ENCODE measurements at regions not wholly inside any gene's neighbourhood (a gene's known extent, or its start where the extent isn't known, plus 50 kb on each side); places are given as distances from the start of the nearest gene placed in this dataset.
"Not testable (repeated sequence)": the region's sequence is repeated elsewhere in the genome, so short reads cannot be mapped to it uniquely, and the experiment has no call there.

DNA sequence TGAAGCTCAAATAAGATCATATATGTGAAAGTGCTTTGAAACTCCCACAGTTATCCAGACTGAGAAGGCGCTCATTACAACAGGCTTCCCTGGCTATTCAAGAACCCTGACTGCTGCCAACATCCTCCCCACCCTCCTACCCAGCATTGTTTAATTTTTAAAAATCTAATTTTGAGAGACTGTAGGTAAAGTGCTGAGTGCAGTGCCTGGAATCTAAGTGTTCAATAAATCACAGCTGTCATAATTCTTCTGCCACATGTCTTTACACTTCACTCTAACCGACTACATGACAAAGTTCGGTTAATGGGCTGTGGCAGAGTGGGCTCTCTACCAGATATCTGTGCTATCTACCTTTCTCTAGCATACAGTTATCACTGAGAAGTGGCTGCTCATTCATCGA lies 255.6 kb upstream of the C9orf72 start:
- peak in 1 of 2 experiments; percentile 7 for DNase-seq

DNA sequence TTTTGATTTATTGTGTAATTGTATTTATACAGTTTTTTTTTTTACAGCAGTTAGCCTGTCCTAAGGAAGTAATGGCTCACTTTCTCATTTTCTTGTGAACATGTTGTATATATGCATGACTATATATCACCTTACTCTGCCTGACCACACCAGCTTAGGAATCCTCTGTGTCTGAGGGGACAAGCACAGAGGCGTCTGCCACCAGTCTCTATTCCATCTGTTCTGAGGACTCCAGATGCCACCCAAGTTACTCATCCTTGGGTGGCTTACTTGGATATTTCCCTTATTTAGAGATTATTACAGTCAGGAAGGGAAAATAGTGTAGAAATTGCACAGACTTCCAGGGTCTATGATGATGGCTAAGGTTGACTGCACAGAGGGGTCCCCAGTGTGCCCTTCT lies 256.3 kb upstream of the C9orf72 start:
- peak in 1 of 2 experiments; percentile 1 for DNase-seq

DNA sequence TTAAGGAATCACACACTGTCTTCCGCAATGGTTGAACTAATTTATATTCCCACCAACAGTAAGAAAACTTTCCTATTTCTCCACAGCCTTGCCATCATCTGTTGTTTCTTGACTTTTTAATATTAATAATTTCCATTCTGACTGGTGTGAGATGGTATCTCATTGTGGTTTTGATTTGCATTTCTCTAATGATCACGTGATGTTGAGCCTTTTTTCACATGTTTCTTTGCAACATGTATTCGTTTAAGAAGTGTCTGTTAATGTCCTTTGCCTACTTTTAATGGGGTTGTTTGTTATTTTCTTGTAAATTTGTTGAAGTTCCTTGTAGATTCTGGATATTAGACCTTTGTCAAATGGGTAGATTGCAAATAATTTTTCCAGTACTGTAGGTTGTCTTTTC lies 258.8 kb upstream of the C9orf72 start:
- not testable (repeated sequence) for DNase-seq

DNA sequence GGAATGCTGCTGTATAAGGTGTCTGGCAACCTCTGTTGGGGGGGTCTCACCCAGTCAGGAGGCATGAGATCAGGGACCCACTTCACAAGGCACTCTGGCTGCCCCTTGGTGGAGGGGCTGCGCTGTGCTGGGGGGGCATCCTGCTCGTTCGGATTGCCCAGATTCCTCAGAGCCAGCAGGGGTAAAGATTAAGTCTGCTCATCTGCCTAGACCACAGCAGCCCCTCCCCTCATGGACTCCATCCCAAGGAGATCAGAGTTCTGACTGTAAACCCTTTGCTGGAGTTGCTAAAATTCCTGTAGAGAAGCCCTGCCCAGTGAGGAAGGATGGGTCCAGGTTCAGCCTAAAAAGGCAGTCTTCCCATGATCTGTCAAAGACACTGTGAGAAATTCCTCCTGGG lies 262.0 kb upstream of the C9orf72 start:
- DNase-seq, result peak in 1 of 2 experiments; percentile 22

DNA sequence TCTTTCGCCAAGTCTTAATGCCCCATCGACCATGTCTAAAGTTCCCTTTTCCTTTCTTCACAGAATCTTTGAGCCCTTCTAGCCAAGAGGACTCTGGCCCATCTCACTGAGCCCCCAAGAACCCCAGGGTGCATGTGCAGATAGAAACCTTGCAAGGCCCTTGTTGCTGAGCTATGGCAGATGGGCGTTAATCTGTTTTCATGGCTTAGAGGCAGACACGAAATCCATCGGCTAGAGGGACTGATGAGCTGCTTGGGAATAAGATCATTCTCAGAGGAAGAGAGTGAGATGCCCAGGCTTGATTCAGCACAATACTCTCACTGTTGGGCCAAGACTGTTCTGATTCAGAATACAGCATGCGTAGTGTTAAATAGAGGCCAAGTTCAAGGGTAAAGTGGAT lies 262.5 kb upstream of the C9orf72 start:
- peak; percentile 80 to 91 for DNase-seq

DNA sequence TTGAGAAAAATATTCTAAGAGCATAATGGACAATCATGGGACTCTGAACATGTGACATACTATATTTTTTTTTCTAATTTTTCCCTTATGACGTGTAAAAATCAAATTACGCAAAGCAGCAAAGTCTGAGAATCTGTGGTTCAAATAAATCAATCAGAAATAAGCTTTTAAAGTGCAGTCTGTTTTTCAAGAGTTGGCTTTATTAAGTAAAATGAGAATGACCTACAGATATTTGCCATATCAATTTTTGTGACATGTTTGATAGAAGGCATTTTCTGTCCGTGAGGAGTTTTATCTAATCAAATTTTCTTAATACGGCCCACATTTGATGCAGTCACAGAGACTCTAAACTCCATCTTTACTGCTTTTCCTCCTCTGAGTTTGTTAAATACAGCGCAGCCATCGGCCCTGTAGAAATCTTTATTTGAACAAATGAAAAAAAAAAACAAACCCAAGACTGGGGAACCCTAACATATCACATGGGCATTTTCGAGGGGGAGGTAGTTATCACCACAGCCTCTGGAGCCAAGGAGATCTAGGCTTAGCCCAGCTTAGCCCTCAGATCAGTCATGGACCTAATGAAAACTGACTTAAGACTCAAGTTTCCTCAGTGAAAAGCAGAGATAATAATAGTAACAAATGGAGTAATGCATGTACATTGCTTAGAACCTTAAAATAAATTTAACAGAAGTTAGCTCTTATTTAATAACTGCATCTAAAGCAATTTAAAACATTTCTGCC lies 263.6 kb upstream of the C9orf72 start:
- DNase-seq, result no peak

DNA sequence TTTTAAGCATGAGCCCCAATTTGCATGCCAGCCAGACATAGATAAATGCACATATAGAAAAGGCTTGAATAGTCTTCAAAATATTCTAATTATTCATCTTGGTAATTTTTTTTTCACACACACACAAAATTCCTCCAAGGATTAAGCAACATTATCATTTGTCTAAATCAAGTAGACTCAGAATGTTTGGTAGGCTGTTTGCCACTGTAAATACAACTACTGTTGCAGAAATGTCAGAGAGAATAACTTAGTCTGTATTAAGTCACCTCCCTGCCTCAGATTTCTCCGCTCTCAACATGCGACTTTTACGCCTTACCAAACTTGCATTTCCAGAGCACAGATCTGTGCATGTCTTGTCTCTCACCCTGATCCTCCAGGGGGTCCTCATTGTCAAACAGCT lies 265.6 kb upstream of the C9orf72 start:
- DNase-seq, result no peak

DNA sequence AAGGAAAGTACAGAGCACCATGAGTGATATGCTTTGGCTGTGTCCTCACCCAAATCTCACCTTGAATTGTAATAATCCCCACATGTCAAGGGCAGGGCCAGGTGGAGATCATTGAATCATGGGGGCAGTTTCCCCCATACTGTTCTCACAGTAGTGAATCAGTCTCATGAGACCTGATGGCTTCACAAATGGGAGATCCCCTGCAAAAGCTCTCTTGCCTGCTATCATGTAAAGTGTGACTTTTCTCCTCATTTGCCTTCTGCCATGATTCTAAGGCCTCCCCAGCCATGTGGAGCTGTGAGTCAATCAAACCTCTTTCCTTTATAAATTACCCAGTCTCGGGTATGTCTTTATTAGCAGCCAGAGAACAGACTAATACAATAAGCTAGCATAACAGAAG lies 266.5 kb upstream of the C9orf72 start:
- DNase-seq, result not testable (repeated sequence)

DNA sequence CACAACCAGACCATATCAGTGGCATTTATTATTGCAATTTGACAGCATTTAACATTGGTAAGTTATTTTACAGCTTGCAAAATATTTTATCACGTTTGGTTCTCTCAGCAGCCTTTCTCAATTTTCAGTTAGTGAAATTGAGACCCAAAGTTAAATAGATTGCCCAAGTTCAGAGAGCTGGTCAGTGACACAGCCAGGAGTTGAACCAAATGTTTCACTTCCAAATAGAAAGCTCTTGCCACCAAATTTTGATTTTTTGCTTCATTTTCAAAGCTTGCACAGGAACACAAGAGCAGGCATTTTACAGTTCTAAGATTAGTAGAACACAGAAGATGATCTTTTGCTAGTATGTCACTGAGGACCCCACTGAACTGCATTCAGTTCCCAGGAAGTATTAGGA lies 271.5 kb upstream of the C9orf72 start:
- DNase-seq, result no peak

DNA sequence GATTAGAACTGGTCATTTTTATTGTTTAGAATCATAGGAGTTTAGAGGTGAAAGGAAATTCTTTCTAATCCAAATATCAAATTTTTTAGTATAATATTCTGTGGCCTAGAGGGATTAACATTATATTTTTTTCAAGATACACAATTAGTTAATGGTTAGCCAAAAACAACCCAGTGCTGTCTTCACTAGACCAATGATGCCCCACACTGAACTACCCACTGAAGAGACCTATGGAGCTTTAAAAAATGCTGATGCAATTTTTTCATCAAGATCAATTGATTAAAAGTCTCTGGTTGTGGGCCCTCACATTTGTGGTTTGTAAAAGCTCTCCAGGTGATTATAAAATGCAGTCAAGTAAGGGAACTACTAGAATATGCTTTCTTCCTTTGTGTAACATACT lies 274.1 kb upstream of the C9orf72 start:
- DNase-seq, result no peak

DNA sequence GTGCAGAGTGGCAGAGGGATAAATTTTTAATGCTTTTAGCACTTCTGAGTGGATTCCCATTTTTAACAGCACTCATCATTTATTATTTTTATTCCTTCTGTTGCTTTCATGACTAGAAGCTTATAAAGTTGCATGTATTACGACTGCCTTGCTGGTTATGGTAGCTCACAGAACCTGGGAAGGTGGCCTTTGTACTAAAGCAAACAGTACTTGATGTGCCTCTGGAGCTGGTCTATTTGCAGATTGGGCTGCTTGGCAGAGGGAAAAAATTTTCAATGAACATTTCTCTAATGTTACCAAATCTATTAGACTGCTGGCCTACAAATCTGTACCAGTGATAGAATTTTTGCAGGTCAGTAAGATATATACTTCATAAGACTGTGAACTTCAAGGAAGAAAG lies 274.5 kb upstream of the C9orf72 start:
- no peak for DNase-seq

DNA sequence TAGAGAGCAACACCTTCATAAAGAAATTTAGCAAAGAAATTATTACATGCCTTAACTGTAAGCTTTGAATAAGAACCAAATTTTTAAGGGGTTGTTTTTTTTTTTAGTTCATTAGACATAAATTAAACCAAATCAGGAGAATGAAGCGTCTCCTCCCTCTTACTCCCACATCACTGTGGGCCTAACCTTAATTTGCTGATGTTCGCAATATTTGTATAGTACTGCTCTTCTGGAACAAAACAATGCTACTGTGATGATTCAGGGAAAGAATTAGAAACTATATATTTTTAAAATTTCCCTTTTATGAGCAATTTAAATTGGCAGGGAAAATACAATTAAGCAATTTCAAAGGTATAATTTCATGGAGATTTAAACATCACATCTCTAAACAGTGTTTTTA lies 275.0 kb upstream of the C9orf72 start:
- DNase-seq, result no peak

DNA sequence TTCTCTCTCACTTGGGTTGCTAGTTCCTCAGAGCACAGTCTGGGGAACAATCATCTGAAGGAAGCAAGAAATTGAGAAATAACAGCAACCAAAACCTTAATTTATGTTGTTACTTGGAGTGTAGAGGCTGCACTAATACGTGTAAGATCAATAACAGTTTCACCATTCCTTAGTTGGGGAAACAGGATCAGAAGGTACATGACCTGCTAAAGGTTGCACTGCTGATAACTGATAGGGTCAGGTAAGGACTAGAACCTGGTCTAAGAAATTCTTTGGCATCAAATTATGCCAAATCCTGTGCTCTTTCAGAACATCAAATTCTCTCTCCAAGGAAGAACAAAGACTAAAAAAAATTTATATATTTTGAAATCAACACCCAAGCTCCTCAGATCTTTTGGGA lies 278.6 kb upstream of the C9orf72 start:
- DNase-seq, result no peak

DNA sequence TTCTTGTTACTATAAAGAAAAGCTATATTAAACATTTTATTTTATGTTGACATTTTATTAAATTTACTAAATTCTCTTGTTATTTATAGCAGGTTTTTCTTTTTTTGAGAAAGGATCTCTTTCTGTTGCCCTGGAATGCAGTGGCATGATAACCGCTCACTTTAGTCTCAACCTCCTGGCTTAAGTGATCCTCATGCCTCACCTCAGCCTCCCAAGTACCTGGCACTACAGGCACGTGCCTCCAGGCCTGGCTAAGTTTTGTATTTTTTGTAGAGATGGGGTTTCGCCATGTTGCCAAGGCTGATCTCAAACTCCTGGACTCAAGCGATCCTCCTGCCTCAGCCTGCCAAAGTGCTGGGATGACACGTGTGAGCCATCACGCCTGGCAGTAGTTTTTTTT lies 280.2 kb upstream of the C9orf72 start:
- no peak for DNase-seq

DNA sequence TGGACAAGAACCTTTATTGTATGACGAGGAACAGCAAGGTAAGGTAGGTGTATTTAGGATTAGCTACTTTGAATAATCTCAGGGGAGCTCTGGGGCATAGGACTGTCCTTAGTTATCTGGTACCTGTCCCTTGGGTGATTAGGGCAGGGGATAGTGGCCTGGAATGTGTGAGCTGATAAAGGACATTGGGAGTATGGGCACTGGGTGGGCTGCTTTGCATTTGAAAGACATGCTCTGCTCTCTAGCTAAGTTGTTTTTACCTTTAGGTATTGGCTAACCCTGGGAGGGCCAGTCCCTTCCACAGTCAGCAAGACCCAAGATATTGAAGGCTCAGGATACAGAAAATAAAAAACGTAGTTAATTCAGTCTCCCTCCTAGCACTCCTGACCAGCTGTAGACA lies 282.8 kb upstream of the C9orf72 start:
- DNase-seq, result no peak

DNA sequence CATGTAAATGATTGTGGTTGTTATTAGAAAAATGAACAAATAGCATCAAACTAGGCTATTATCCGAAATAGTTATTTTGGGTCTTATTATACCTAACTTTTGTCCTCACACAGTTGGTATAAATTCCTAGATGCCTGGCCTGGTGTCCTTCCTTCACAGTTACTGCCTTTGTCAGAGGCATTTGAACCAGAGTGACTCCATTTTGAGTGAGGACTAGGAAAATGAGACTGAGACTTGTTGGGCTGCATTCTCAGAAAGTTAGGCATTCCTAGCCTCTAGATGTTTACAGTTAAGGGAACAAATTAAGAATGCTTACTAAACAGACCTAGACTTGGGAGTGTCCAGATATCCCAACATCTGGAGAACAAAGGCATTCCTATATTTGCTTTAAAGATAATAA lies 283.5 kb upstream of the C9orf72 start:
- no peak for DNase-seq

DNA sequence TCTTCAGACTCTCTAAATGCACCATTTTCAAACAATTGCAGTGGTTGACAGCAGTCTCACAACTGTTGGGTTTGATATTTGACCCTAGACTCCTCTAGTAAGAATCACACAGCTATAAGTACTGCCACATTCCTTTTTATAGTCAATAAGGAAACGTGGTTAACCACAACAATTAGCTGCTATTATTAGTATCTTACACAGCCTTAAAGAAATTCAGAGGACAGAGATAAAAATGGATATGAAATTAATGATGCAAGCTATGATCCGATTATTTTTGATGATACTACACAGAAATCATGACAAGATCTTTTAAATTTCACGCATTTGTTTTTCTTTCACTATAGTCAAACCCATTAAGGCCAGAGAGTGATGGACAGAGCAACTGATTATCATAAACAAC lies 288.6 kb upstream of the C9orf72 start:
- DNase-seq, result no peak

DNA sequence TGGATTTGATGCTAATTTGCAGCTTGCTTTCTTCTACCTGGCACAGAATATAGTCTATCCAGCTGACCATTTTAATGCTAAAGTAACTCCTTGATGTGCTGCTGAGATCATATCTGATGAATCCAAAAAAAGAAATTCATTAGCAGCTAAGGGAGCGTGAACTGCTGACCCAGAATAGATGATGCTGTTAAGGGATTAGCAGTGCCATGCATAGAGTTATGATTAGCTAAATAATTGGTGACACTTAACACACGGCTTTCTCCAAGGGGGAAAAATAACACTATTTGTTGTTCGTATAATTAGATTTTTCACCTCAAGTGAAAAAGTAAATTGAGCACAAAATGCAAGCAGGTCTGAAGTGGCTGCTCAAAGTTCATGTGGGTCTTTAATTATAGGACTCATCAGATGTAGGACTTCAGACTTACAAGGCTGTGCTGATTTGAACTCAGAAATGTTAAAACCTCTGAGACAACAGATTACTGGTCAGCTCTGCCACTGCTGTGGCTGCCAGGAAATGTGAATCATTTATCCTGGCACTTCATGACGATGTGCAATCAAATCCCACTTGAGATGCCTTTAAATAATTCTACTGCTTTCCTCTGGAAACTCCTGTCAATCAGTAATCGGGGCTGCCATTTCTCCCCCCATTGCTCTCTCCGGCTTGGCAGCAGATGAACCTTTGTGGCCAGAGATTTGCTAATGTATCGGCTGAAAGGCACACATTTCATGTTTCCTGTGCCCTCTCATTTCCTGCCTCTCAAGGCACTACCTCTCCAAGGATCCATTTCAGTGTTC lies 291.6 kb upstream of the C9orf72 start:
- DNase-seq, result peak; percentile 42 to 67

DNA sequence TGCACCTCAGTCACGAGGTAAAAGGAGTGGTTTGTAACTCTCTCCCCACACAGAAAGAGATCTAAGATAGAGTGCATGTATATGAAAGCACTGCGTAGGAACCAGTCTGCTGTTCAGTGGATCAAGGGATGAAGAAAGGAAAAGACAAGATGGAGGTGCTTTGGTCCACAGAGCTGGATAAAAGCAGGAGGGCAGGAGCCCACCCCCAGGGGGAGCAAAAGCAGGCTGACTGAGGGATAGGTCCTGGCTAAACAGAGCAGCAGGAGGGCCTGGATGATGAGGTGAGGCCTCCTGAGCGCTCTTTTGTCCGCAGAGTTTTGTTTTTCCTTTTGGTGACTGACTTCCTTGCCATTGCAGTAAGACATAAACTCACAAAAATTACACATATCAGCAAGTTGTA lies 293.5 kb upstream of the C9orf72 start:
- DNase-seq, result no peak

DNA sequence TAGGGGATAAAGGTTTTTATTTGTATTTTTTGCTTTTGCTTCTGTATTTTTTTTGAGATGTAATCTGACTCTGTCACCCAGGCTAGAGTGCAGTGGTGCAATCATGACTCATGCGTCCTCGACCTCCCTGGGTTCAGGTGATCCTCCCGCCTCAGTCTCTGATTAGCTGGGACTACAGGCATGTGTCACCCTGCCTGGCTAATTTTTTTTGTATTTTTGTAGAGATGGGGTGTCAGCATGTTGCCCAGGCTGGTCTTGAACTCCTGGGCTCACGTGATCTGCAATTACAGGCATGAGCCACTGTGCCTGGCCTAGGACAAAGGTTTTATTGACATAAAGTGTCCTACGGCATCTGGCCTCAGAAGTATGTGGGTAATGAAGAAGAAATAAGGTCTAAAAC lies 297.1 kb upstream of the C9orf72 start:
- DNase-seq, result no peak

DNA sequence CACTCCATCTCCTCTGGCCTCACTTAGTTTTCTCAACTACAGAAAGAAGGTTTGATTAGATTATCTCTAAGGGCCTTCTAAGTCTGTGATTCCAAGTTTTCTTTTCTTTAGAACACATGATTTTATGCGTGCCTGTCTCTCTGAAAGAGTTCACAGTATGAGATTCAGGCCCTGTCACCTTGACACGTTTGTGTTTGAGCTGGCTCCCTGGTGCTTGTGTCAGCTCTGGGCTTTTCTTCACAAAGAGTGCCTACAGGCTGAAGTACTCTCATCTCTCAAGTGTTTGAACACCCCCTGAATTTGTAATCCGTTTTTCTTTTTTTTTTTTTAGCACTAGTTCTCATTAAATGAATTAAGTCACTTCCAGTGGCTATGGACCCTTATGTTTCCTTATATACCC lies 306.9 kb upstream of the C9orf72 start:
- DNase-seq, result peak; percentile 33 to 72

DNA sequence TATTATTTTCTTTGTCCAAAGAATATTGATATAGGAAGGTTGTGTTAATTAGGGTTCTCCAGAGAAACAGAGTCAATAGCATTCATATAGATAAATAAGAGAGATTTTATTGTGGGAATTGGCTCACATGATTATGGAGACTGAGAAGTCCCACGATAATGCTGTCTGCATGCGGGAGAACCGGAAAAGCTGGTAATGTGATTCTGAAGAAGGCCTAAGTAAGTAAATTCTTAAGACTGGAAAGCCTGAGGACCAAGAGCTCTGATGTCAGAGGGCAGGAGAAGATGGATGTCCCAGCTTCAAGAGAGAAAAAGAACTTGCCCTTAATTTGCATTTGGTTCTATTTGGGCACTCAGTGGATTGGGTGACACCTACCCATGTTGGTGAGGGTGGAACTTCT lies 307.4 kb upstream of the C9orf72 start:
- no peak for DNase-seq

DNA sequence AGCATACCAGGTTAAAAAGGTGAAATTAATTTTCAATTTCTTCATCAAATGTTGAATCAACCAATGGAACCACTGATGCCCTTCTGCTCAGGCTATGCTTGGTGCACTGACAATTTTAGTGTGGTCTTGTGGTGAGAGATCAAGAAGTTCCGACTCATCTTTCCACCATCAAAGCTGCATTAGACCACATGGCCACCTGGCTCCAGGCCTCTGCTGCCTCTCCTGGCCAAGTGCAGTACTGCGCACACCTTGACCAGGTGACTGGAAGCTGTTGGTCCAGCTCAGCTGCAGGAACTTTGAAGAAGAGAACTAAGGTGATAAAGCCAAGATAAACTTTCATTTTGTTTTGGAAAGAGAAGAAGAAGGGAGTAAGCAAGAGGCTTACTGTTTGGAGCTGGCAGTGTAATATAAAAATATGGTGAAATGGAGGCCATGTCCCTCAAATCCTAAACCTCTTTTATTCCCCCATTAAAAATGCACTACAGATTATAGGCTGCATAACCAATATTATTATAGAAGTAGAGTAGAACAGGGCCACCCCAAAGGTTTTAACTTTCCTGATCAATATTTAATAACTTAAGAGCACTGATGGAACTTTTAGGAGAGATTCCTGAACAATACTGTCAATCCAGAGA lies 315.5 kb upstream of the C9orf72 start:
- peak in 1 of 2 experiments; percentile 13 for DNase-seq

DNA sequence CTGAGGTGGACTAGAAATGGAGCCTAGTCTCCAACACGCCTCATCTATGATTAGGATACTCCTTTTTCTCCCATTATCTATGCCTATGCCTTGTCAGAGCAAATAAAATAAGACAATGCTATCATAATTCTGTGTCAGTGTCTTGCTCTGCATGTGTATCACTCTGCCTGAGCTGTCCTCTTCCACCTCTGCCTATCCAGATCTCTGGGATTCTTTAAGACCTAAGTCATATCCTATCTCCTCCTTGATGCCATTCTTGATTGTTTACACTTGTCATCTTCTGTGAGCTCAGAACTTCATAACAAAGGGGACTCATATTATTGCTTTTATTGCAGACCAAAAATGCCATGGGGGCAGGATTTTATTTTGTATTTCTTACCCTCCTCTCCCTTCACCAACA lies 351.2 kb upstream of the C9orf72 start:
- DNase-seq, result no peak
